HCT116 (cell line): ENCODE measurements at regions not wholly inside any gene's neighbourhood (a gene's known extent, or its start where the extent isn't known, plus 50 kb on each side); places are given as distances from the start of the nearest gene placed in this dataset.

Source experiments
- ATAC-seq: fragments of 200-7000 bp; cut with Tn5 transposase; 2 replicates; pipeline ENCODE4 v1.9.1; 2020; ENCODE audit warnings: mild to moderate bottlenecking, moderate library complexity
- BruUV-seq: library from RNA; stranded (reverse); fragments of 400-500 nt; replicated peaks from 2 replicates; lab custom pipeline; 2021; lab: Mats Ljungman, UMichigan
- CTCF ChIA-PET: fragments of 300-600 bp; sonication (Branson Sonifier 250); formaldehyde crosslinking; loops from one replicate; lab custom pipeline; 2021; ENCODE audit warnings: antibody characterized with exemption; lab: Charles Lee
- POLR2A ChIA-PET: fragments of 300-600, 350-600 bp; sonication (Branson Sonifier 250); formaldehyde crosslinking; loops from one replicate; lab custom pipeline; 2021; ENCODE audit warnings: antibody characterized with exemption; lab: Charles Lee
- RAD21 ChIA-PET, 2 experiments: fragments of 300-600 bp; sonication (Branson Sonifier 250); formaldehyde crosslinking; loops; one replicate each; lab custom pipeline; 2023; ENCODE audit warnings: low total read pairs in 2 of 2; ENCODE audit not compliant: uncharacterized antibody in 2 of 2, unreplicated experiment in 2 of 2, low non-redundant PET in 1 of 2; lab: Charles Lee
- DNase-seq: peaks from one replicate; pipeline ENCODE4 v3.0.0-alpha.2; 2010; ENCODE audit warnings: low read depth, low spot score
- H2AFZ ChIP-seq: fragments of 200-600 bp; shearing (Covaris generic), sonication (generic); 2 replicates; pipeline ENCODE4 v1.6.1; 2017; ENCODE audit warnings: low read depth, mixed run types, mixed read lengths, antibody characterized with exemption, low read length; ENCODE audit not compliant: poor library complexity, severe bottlenecking
- H3K27ac ChIP-seq: 2 replicates; pipeline ENCODE4 v1.5.1; 2012; ENCODE audit warnings: low read depth, low read length
- H3K27me3 ChIP-seq: fragments of 200-600 bp; sonication (generic); 2 replicates; pipeline ENCODE4 v1.6.1; 2016; ENCODE audit warnings: mixed run types, low read length, mixed read lengths; ENCODE audit not compliant: insufficient read depth
- H3K36me3 ChIP-seq, 2 experiments: fragments of 200-500 bp in 1 of 2; fragments of 200-600 bp in 1 of 2; sonication (Bioruptor generic) in 1 of 2; sonication (generic) in 1 of 2; 2 replicates each; pipeline versions ENCODE4 v1.5.1 to v1.6.1; 2014 to 2016; ENCODE audit warnings: low read length in 2 of 2, inconsistent platforms in 1 of 2, mixed read lengths in 1 of 2, mixed run types in 1 of 2; ENCODE audit not compliant: insufficient read depth in 2 of 2, control insufficient read depth in 1 of 2
- H3K4me1 ChIP-seq, 2 experiments: fragments of 200-600 bp in 1 of 2; sonication (generic) in 1 of 2; 2 replicates each; pipeline versions ENCODE4 v1.5.1 to v1.6.1; 2012 to 2017; ENCODE audit warnings: low read length in 2 of 2, inconsistent platforms in 1 of 2, mild to moderate bottlenecking in 1 of 2, mixed read lengths in 1 of 2, mixed run types in 1 of 2, moderate library complexity in 1 of 2; ENCODE audit not compliant: insufficient read depth in 2 of 2, control insufficient read depth in 1 of 2
- H3K4me2 ChIP-seq: fragments of 200-600 bp; sonication (generic); 2 replicates; pipeline ENCODE4 v1.6.1; 2017; ENCODE audit warnings: mixed run types, low read length, mixed read lengths
- H3K4me3 ChIP-seq, 2 experiments: fragments of 200-600 bp in 1 of 2; sonication (generic) in 1 of 2; replicated peaks in 1 of 2; 2 replicates each; pipeline ENCODE4 v1.5.1; 2011 to 2016; ENCODE audit warnings: low read length in 2 of 2, control low read depth in 1 of 2, low read depth in 1 of 2, mild to moderate bottlenecking in 1 of 2, mixed read lengths in 1 of 2, mixed run types in 1 of 2
- H3K79me2 ChIP-seq: fragments of 200-600 bp; sonication (generic); 2 replicates; pipeline ENCODE4 v1.6.1; 2017; ENCODE audit warnings: mild to moderate bottlenecking, mixed run types, low read length, moderate library complexity, mixed read lengths; ENCODE audit not compliant: insufficient read depth
- H3K9ac ChIP-seq: fragments of 200-600 bp; sonication (generic); 2 replicates; pipeline ENCODE4 v1.6.1; 2016; ENCODE audit warnings: low read length, mixed read lengths
- H3K9me2 ChIP-seq: fragments of 200-600 bp; sonication (generic), shearing (Covaris generic); 2 replicates; pipeline ENCODE4 v1.6.1; 2017; ENCODE audit warnings: mixed run types, mild to moderate bottlenecking, moderate library complexity; ENCODE audit not compliant: insufficient read depth
- H3K9me3 ChIP-seq, 2 experiments: fragments of 200-500 bp in 1 of 2; fragments of 200-600 bp in 1 of 2; sonication (Bioruptor generic) in 1 of 2; sonication (generic) in 1 of 2; 2 replicates each; pipeline ENCODE4 v1.6.1; 2014 to 2017; ENCODE audit warnings: low read length in 2 of 2, mixed read lengths in 2 of 2, inconsistent platforms in 1 of 2, low read depth in 1 of 2, mild to moderate bottlenecking in 1 of 2, mixed run types in 1 of 2, moderate library complexity in 1 of 2; ENCODE audit not compliant: control insufficient read depth in 1 of 2, insufficient read depth in 1 of 2
- H4K20me1 ChIP-seq: fragments of 200-600 bp; sonication (generic), shearing (Covaris generic); 2 replicates; pipeline ENCODE4 v1.6.1; 2017; ENCODE audit warnings: mixed run types, mild to moderate bottlenecking, moderate library complexity; ENCODE audit not compliant: insufficient read depth
- CEBPB ChIP-seq: IDR thresholded peaks from 2 replicates; pipeline ENCODE4 v1.6.1; 2012; ENCODE audit warnings: low read depth
- EGR1 ChIP-seq: IDR thresholded peaks from 2 replicates; pipeline ENCODE4 v1.6.1; 2012; ENCODE audit warnings: low read depth
- EZH2 ChIP-seq: fragments of 200-600 bp; sonication (generic); IDR thresholded peaks from 2 replicates; pipeline ENCODE4 v1.6.1; 2017; ENCODE audit warnings: antibody characterized with exemption, mixed run types
- FOSL1 ChIP-seq: IDR thresholded peaks from 2 replicates; pipeline ENCODE4 v1.6.1; 2012; ENCODE audit warnings: low read depth
- JUND ChIP-seq: IDR thresholded peaks from 2 replicates; pipeline ENCODE4 v1.6.1; 2012
- POLR2AphosphoS5 ChIP-seq: IDR thresholded peaks from 2 replicates; pipeline ENCODE4 v1.6.1; 2011; ENCODE audit warnings: mild to moderate bottlenecking, low read depth, low read length, moderate library complexity
- REST ChIP-seq: IDR thresholded peaks from 2 replicates; pipeline ENCODE4 v1.6.1; 2012; ENCODE audit warnings: low read depth
- SIN3A ChIP-seq: IDR thresholded peaks from 2 replicates; pipeline ENCODE4 v1.6.1; 2012; ENCODE audit warnings: low read depth
- SP1 ChIP-seq: IDR thresholded peaks from 2 replicates; pipeline ENCODE4 v1.6.1; 2012; ENCODE audit warnings: low read depth
- SRF ChIP-seq: IDR thresholded peaks from 2 replicates; pipeline ENCODE4 v1.6.1; 2012; ENCODE audit warnings: low read depth
- TCF7L2 ChIP-seq: IDR thresholded peaks from 2 replicates; pipeline ENCODE4 v1.7.0; 2011; ENCODE audit warnings: borderline replicate concordance, inconsistent platforms; ENCODE audit not compliant: insufficient read depth, insufficient read length; ENCODE audit errors: extremely low read depth
- YY1 ChIP-seq: IDR thresholded peaks from 2 replicates; pipeline ENCODE4 v1.6.1; 2011; ENCODE audit warnings: low read length, low read depth, moderate library complexity, mild to moderate bottlenecking; ENCODE audit not compliant: insufficient replicate concordance; ENCODE audit errors: extremely low read depth
- ZFX ChIP-seq: fragments of 450-650 bp; IDR thresholded peaks from 2 replicates; pipeline ENCODE4 v1.6.1; 2017
- intact Hi-C: fragments of 100-400 bp; cut with micrococcal nuclease; formaldehyde crosslinking; loops from 2 replicates; pipeline ENCODE4 v1.10.0; 2022

- no TSS peak for BruUV-seq
- Histone ChIP-seq H3K4me3 (no peak overlapping the region), H3K4me1 (no peaks in the 10 kb centered on the region), H3K4me2 (no peak overlapping the region), H3K27ac (no peak overlapping the region), H3K36me3 (no peaks in the 10 kb centered on the region), H3K9me3 (peaks cover 8 to 13% of the 10 kb centered on the region in 2 experiments; a peak in 2 of 4 replicates), H3K27me3 (no peaks in the 10 kb centered on the region), H3K9ac (no peak overlapping the region), H3K79me2 (no peaks in the 10 kb centered on the region), H3K9me2 (no peaks in the 10 kb centered on the region), H2AFZ (no peak overlapping the region), H4K20me1 (no peaks in the 10 kb centered on the region)
- ChIA-PET POLR2A (no interaction called here), RAD21 (no interaction called here), CTCF (no interaction called here)
- no peak for DNase-seq
- intact Hi-C loops = no loop called here
- no peak for TF ChIP-seq TCF7L2
- TF ChIP-seq YY1 = no peak
- no peak for TF ChIP-seq POLR2AphosphoS5
- TF ChIP-seq JUND = no peak
- no peak for TF ChIP-seq REST
- no peak for ATAC-seq
These were observed 992.4 kb upstream of the EYS start for GRCh38 chr6:66699385-66699784.

- Histone ChIP-seq H3K9me2 (no peaks in the 10 kb centered on the region), H3K27ac (no peak overlapping the region), H3K79me2 (no peaks in the 10 kb centered on the region), H3K36me3 (no peaks in the 10 kb centered on the region), H3K4me1 (no peaks in the 10 kb centered on the region), H4K20me1 (no peaks in the 10 kb centered on the region), H3K9me3 (peaks cover 5 to 17% of the 10 kb centered on the region in 2 experiments; a peak in 2 of 4 replicates), H3K27me3 (no peaks in the 10 kb centered on the region), H3K4me2 (no peak overlapping the region), H3K4me3 (no peak overlapping the region), H3K9ac (no peak overlapping the region), H2AFZ (no peak overlapping the region)
- no TSS peak for BruUV-seq
- no peak for ATAC-seq
- POLR2A ChIA-PET = no interaction called here
- TF ChIP-seq FOSL1 = no peak
- TF ChIP-seq SIN3A = no peak
- no peak for TF ChIP-seq TCF7L2
- no peak for TF ChIP-seq SRF
- TF ChIP-seq EGR1 = no peak
- no peak for TF ChIP-seq EZH2
- TF ChIP-seq SP1 = no peak
- TF ChIP-seq CEBPB = no peak
- no peak for TF ChIP-seq YY1
- TF ChIP-seq ZFX = no peak
- RAD21 ChIA-PET = no interaction called here
- no peak for DNase-seq
- CTCF ChIA-PET = no interaction called here
- intact Hi-C loops = no loop called here
These were observed 982.6 kb upstream of the EYS start for GRCh38 chr6:66689608-66690007.
